HG03159 (cell line): ENCODE measurements at regions not wholly inside any gene's neighbourhood (a gene's known extent, or its start where the extent isn't known, plus 50 kb on each side); places are given as distances from the start of the nearest gene placed in this dataset.
"Not testable (repeated sequence)": the region's sequence is repeated elsewhere in the genome, so short reads cannot be mapped to it uniquely, and the experiment has no call there.

Experiments
- ATAC-seq: cut with Tn5 transposase; IDR thresholded peaks from one replicate; pipeline ENCODE4 v1.9.1; 2021; ENCODE audit warnings: mild to moderate bottlenecking, moderate library complexity; ENCODE audit not compliant: unreplicated experiment

DNA sequence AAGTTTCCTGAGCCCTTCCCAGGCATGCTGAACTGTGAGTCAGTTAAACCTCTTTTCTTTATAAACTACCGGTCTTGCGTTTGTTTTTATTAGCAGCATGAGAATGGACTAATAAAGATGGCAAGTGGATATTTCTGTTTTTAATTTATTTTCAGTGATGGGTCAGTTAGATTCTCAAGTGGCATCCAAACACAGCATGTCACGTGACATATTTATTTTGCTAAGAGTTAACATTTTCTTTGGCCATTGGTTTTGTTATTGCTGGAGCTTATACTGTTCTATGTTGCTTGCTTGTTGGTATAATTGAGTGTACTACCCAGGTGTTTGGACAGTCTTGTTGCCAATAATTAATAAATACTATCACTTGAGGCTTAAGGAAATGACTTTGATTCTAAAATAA lies 181.7 kb upstream of the MALRD1 start:
- no peak for ATAC-seq

DNA sequence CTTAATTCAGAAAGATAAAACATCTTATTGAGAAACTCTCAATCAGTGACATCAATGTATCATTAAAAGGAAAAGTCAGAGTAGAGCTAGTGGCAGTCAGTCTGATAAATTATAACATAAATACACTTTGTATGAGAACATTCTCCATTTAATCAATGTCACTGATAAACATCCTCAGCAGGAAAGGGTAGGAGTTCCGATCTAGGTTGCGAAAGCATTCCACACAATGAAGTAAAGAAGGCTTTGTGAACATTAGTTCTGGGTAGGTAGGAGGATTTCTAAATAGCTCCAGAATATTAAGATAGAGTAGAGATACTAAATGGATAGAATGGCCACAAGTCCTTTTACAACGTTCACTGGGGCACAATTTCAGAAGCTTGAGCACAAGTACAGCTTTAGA lies 179.7 kb upstream of the MALRD1 start:
- ATAC-seq: no peak

DNA sequence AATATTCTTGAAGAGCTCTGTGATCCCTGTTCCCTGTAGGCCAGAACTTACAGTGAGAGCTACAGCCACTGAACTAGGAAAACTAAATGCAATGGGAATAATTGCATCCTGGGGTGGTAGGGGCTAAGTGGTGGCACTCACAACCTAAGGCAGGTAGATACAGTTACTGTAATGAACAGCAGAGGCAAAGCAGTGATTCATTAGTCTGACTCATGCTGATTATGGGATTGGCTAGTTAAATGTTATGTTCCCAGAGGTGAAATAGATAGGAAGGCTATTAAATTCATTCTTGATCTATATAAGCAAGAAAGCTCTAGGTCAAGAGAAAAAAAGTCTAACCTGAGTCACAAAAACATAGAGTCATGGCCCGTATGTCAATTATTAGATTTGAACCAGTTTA lies 173.1 kb upstream of the MALRD1 start:
- ATAC-seq: no peak

DNA sequence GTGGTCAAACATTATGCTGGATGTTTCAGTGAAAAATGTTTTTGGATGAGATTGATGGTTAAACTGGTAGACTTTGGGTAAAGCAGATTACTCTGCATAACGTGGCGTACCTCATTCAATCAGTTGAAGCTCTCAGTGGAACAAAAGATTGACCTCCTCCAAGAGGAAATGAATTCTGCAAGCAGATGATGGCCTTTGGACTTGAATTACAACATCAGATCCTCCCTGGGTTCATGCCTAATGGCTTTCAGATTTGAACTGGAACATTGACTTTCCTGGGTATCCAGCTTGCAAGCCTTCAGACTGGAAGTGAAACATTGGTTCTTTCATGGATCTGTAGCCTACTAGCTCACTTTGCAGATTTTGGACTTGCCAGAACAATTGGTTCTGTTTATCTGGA lies 169.3 kb upstream of the MALRD1 start:
- ATAC-seq: no peak

DNA sequence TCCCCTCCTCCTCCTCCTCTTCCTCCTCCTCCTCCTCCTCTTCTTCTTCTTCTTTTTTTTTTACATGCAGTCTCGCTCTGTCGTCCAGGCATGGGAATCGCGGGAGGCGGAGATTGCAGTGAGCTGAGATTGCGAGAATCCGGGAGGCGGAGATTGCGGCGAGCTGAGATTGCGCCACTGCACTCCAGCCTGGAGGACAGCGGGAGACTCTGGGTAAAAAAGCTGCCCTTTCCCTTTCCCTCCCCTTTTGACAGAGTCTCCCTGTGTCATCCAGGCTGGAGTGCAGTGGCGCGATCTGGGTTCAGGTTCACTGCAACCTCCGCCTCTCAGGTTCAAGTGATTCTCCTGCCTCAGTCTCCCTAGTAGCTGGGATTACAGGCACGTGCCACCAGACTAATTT lies 168.1 kb upstream of the MALRD1 start:
- ATAC-seq: no peak

DNA sequence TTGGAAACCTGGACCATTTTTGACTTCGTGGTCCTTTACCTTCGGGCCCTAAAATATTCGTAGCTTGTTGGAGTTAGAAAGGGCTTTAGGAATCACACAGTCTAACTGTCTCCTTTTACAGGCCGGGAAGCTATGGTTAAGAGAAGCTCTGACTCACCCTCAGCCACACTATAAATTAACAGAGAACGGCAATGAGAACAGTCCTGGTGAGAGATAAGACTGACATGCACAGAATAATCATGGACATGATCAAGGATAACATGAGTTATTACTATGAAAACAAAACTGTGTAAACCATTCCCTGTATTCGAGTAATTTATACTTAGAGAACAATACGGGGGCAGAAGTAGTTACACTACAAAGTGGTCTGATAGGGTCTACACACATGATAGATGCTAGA lies 162.5 kb upstream of the MALRD1 start:
- no peak for ATAC-seq

DNA sequence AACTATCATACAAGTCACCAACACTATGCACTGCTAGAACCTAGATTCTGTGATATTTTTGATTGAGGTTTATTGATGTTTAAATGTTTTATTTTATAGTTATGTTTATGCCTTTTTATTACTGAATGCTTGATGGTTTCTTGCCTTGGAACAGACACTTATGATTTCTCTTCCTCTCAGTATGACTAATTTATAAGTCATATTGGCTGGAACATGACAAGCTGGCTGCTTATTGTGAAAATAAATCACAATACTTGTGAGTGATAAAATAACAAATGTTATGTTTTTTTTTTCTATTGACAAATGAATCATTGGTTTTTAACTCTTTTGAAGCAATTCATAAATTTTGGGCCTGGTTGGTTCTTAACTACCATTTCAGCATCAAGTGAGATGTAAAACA lies 142.0 kb upstream of the MALRD1 start:
- ATAC-seq: no peak

DNA sequence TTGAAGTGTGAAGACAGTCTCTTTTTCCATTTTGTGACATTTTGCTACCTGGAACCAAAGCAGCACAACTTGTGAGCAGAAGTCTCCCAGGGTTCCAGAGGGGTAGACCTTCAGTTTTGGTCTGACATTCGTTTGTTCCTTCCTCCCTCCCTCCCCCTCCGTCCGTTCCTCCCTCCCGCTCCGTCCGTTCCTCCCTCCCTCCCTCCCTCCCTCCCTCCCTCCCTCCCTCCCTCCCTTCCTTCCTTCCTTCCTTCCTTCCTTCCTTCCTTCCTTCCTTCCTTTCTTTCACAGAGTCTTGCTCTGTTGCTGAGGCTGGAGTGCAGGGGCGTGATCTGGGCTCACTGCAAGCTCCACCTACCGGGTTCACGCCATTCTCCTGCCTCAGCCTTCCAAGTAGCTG lies 131.2 kb upstream of the MALRD1 start:
- not testable (repeated sequence) for ATAC-seq

DNA sequence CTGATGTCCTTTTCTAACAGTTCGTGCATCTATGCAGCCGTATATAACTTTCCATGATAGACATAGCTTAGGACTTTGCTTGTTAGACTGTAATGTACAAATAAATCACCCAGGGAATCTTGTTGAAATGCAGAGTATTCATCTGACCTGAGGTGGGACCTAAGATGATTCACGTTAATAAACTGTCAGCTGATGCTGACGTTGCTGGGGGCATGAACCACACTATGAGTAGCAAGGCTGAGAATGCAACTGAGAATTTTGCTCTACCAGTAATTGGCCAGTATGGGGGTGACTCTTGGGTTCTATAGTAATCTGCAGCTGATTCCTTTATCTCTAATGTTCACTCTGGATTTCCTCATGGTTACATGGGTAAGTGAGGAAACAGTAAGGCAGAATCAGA lies 130.1 kb upstream of the MALRD1 start:
- ATAC-seq: no peak

DNA sequence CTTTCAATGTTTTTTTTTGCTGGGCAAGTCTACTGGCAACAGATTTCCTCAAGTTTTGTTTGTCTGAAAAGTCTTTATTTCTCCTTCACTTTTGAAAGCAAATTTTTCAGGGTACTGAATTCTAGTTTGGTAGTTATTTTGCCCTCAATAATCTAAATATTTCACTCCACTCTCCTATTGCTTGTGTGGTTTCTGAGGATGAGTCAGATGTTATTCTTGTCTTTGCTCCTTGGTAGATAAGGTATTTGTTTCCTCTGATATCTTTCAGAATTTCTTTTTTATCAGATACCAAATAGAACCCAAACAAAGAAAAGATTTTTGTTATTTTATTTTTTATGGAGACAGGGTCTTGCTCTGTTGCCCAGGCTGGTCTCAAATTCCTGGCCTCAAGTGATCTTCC lies 99.2 kb upstream of the MALRD1 start:
- no peak for ATAC-seq

DNA sequence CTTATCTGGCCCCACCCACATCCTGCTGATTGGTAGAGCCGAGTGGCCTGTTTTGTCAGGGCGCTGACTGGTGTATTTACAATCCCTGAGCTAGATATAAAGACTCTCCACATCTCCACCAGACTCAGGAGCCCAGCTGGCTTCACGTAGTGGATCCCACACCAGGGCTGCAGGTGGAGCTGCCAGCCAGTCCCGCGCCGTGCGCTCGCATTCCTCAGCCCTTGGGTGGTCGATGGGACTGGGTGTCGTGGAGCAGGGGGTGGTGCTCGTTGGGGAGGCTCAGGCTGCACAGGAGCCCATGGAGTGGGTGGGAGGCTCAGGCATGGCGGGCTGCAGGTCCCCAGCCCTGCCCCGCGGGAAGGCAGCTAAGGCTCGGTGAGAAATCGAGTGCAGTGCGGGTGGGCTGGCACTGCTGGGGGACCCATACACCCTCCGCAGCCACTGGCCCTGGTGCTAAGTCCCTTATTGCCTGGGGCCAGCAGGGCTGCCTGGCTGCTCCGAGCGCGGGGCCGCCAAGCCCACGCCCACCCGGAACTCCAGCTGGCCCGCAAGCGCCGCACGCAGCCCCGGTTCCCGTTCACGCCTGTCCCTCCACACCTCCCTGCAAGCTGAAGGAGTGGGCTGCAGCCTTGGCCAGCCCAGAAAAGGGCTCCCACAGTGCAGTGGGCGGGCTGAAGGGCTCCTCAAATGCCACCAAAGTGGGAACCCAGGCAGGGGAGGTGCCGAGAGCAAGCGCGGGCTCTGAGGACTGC lies 97.4 kb upstream of the MALRD1 start:
- not testable (repeated sequence) for ATAC-seq

DNA sequence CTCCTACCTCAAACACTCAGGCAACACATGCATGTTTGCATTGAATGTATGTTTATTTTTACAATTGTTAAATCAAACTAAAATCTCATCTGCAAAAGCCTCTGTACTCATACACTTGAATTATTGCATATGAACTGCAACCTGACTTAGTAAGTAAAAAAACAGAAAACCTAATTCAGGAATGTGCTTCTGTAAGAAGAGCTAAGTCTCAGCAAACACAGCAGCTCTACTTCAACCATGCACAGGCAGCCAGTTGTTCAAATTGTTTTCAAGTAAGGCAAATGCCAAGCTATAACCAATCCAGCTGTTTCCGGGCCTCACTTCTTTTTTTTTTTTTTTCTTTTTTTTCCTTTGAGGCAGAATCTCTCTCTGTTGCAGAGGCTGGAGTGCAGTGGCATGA lies 93.5 kb upstream of the MALRD1 start:
- no peak for ATAC-seq

DNA sequence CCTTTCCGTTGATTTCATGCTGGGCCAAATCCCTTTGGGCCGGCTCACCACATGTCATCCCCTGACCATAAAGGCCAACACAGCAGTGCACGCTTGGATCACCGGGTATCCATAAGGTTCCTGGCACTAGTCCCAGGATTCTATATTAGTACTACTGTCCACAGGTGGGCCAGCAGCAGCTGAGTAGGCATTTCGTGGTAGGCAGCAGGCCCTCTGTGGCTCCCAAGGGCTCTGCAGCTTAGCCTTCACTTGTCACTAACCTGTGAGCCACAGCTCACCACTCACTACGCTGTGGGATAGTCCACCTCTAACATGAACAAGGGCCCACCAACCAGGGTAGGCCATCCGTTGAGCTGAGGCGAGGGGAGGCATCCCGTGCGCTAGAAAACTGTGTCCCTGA lies 89.2 kb upstream of the MALRD1 start:
- ATAC-seq: no peak

DNA sequence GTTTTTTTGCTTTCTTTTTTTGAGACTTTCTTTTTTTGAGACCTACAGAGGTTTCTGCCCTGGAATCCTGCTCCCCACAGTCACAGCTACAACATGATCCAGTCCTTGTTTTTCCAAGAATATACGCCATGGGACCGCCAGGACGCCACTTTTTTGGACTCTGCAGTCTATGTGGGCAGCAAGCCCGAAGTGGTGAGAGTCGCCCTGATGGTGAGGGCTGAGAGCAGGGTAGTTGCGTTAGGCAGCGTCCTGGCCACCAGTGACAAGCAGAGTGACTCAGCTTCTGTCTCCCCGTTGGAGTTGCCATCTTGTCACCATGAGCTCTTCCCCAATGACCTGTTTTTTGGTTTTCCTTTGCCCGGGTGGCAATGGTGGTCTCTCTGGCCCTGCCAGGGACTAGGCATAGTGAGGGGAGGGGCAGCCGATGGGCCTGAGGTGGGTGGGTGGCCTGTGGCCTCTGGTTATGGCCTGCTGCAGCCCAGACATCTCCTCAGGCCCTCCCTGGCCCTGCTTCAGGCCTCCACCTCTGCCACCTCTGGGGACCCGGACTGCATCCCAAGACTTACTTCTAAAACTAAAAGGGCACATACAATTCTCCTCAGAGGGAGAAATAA lies 88.0 kb upstream of the MALRD1 start:
- ATAC-seq: no peak

DNA sequence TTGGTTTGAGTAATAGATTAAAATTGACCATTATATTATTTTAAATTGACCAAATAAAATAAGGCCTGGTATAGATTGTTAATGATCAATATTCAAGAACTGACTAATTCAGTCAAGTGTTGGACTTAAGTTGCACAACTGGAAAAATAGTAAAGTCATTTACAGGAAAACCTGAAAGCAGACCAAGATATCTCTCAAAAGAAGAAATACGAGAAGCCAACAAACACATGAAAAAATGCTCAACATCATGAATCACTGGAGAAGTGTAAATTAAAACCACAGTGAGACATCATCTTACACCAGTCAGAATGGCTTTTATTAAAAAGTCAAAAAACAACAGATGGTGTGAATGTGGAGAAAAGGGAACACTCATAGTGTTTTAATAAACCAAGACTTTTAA lies 80.4 kb upstream of the MALRD1 start:
- no peak for ATAC-seq

DNA sequence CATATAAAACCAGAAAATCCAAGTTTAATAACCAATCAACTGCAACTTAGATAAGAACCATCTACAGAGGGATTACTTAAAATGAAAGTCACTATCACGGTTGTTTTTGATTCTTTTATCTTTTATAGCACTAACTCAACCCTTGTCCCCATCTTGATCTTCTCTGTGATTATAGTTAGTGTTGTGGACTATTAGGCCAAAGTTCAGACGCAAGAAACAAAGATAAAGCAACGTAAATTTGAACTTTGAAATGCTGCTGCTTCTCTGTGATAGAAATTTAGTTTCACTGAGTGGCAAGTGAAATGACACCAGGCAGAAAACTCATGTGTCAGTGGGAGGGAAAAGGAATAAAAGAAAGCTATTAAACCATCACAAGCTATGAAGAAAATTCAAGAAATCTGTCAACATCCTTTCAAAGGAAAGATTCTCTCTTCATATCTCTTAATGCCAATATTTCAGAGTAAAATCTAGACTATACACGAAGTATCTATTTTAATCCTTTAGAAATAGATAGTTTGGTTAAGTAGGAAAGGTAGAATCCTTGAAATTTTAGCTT lies 71.8 kb upstream of the MALRD1 start:
- no peak for ATAC-seq

DNA sequence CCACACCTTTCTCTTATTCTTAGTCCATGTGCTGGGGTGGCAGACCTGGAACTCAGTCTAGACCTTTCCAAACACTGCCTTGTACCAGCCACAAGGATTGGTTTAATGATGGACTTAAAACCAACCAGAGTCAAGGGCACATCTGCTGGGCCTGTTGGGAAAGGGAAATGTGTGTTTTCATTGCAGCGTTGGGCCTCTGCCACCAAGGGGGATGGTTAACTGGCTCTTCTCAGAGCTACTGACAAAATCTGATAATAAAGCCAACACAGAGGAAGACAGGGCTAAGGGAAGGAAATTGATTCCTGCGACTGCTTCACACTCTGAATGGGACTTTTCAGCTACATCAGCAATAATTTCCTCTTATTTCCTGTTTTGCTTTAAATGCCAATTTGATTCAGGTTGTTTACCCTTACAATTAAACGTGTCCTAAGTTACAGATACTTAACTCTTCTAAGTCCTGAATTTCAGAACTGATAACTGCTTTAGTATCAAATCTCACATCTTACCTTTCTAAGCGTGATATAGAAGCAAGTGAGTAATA lies 68.4 kb upstream of the MALRD1 start:
- no peak for ATAC-seq

DNA sequence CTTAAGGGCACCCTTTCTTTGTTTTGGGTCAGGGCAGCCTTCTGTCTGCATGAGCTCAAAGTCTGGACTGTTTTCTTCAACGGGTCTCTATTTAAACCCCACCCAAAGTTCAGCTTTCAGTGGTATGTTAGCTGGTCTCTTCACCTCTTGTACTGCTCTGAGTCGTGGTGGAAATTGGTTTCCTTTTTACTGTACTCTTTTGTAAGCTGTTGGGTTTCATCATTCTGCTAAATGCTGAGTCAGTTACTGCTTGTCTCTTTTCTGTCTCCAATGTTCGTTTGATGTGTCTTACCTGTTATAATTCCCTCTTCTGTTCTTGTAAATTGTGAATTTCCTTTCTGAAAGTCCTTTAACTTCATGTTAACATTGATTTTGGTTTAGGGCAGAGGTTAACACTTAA lies 64.1 kb upstream of the MALRD1 start:
- no peak for ATAC-seq

DNA sequence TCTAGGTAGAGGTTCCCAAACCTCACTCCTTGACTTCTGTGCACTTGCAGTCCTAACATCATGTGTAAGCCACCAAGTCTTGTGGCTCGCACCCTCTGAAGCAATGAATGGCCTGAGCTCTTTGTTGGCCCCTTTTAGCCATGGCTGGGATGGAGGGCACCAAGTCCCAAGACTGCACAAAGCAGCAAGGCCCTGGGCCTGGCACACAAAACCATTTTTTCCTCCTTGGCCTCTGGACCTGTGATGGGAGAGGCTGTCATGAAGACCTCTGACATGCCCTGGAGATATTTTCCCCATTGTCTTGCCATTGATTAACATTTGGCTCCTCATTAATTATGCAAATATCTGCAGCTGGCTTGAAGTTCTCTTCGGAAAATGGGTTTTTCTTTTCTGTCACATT lies 60.3 kb upstream of the MALRD1 start:
- ATAC-seq: no peak
